IMR-90 (cell line): ENCODE measurements at regions not wholly inside any gene's neighbourhood (a gene's known extent, or its start where the extent isn't known, plus 50 kb on each side); places are given as distances from the start of the nearest gene placed in this dataset.

Experiments
- ATAC-seq: fragments of 200-7000 bp; cut with Tn5 transposase; 2 replicates; pipeline ENCODE4 v1.9.1; 2020; ENCODE audit warnings: low read depth, mild to moderate bottlenecking, moderate library complexity
- BruUV-seq: library from RNA; stranded (reverse); fragments of 400-500 nt; replicated peaks from 2 replicates; lab custom pipeline; 2021; lab: Mats Ljungman, UMichigan
- CTCF ChIA-PET: fragments of 300-600 bp; formaldehyde crosslinking; extraction: SDS; loops from one replicate; lab custom pipeline; 2021; ENCODE audit warnings: antibody characterized with exemption; lab: Yijun Ruan, JAX
- POLR2A ChIA-PET: fragments of 300-600 bp; sonication (Branson Sonifier 250); formaldehyde crosslinking; loops from one replicate; lab custom pipeline; 2022; ENCODE audit warnings: antibody characterized with exemption; ENCODE audit not compliant: unreplicated experiment; lab: Charles Lee
- DNase-seq: peaks from one replicate; pipeline ENCODE4 v3.0.0; 2013
- H2AFZ ChIP-seq: replicated peaks from 2 replicates; pipeline ENCODE3; 2013; ENCODE audit warnings: low read length, mild to moderate bottlenecking; ENCODE audit not compliant: poor library complexity
- H2AK5ac ChIP-seq: 2 replicates; pipeline ENCODE4 v1.6.1; 2013; ENCODE audit warnings: low read depth, low read length, inconsistent platforms
- H2AK9ac ChIP-seq: replicated peaks from 2 replicates; pipeline ENCODE3; 2013; ENCODE audit warnings: mild to moderate bottlenecking, low read depth, low read length, moderate library complexity; ENCODE audit not compliant: poor library complexity
- H2BK120ac ChIP-seq: 2 replicates; pipeline ENCODE4 v1.6.1; 2013; ENCODE audit warnings: low read depth, low read length, inconsistent platforms
- H2BK15ac ChIP-seq: 3 replicates; pipeline ENCODE4 v1.6.1; 2013; ENCODE audit warnings: low read depth, low read length, inconsistent platforms
- H2BK20ac ChIP-seq: 2 replicates; pipeline ENCODE4 v1.6.1; 2013; ENCODE audit warnings: low read depth, mild to moderate bottlenecking, inconsistent platforms, low read length, moderate library complexity
- H2BK5ac ChIP-seq: 2 replicates; pipeline ENCODE4 v1.6.1; 2013; ENCODE audit warnings: mild to moderate bottlenecking, low read depth, low read length, inconsistent platforms; ENCODE audit not compliant: poor library complexity, severe bottlenecking
- H3K14ac ChIP-seq: replicated peaks from 2 replicates; pipeline ENCODE4 v1.6.1; 2013; ENCODE audit warnings: low read depth, low read length, inconsistent platforms
- H3K18ac ChIP-seq: 2 replicates; pipeline ENCODE4 v1.6.1; 2013; ENCODE audit warnings: low read depth, low read length, control low read depth
- H3K23ac ChIP-seq: 2 replicates; pipeline ENCODE4 v1.6.1; 2013; ENCODE audit warnings: low read depth, low read length, inconsistent platforms
- H3K27ac ChIP-seq: 2 replicates; pipeline ENCODE4 v1.5.1; 2013; ENCODE audit warnings: mild to moderate bottlenecking, control low read depth, low read length; ENCODE audit not compliant: insufficient read depth
- H3K27me3 ChIP-seq: 2 replicates; pipeline ENCODE4 v1.6.1; 2013; ENCODE audit warnings: low read length; ENCODE audit not compliant: control insufficient read depth, insufficient read depth
- H3K36me3 ChIP-seq: 2 replicates; pipeline ENCODE4 v1.6.1; 2013; ENCODE audit warnings: low read length, mixed read lengths; ENCODE audit not compliant: control insufficient read depth, insufficient read depth
- H3K4ac ChIP-seq: 2 replicates; pipeline ENCODE4 v1.6.1; 2013; ENCODE audit warnings: low read depth, low read length, inconsistent platforms
- H3K4me1 ChIP-seq: 2 replicates; pipeline ENCODE4 v1.6.1; 2013; ENCODE audit warnings: low read length, mixed read lengths; ENCODE audit not compliant: control insufficient read depth, insufficient read depth
- H3K4me2 ChIP-seq: 2 replicates; pipeline ENCODE4 v1.6.1; 2013; ENCODE audit warnings: low read depth, mild to moderate bottlenecking, control low read depth, low read length, moderate library complexity
- H3K4me3 ChIP-seq: 2 replicates; pipeline ENCODE4 v1.5.1; 2013; ENCODE audit warnings: low read depth, mild to moderate bottlenecking, control low read depth, low read length, moderate library complexity; ENCODE audit not compliant: insufficient read depth
- H3K56ac ChIP-seq: 2 replicates; pipeline ENCODE4 v1.6.1; 2013; ENCODE audit warnings: low read length, inconsistent platforms; ENCODE audit not compliant: insufficient read depth; ENCODE audit errors: extremely low read depth
- H3K79me1 ChIP-seq, 2 experiments: 2 replicates each; pipeline ENCODE4 v1.6.1; 2013; ENCODE audit warnings: low read length in 2 of 2, inconsistent platforms in 1 of 2, low read depth in 1 of 2
- H3K9ac ChIP-seq: 2 replicates; pipeline ENCODE4 v1.6.1; 2013; ENCODE audit warnings: low read depth, low read length, control low read depth
- H3K9me1 ChIP-seq: 2 replicates; pipeline ENCODE4 v1.6.1; 2013; ENCODE audit warnings: low read length, inconsistent platforms; ENCODE audit not compliant: insufficient read depth
- H3K9me3 ChIP-seq: 2 replicates; pipeline ENCODE4 v1.6.1; 2013; ENCODE audit warnings: low read length; ENCODE audit not compliant: control insufficient read depth, insufficient read depth
- H4K20me1 ChIP-seq: 2 replicates; pipeline ENCODE4 v1.6.1; 2013; ENCODE audit warnings: low read length, inconsistent platforms; ENCODE audit not compliant: insufficient read depth
- H4K5ac ChIP-seq: 2 replicates; pipeline ENCODE4 v1.6.1; 2013; ENCODE audit warnings: mild to moderate bottlenecking, low read depth, low read length, control low read depth
- H4K8ac ChIP-seq, 2 experiments: 2 replicates each; pipeline ENCODE4 v1.6.1; 2013; ENCODE audit warnings: low read depth in 2 of 2, low read length in 2 of 2, control low read depth in 1 of 2, inconsistent platforms in 1 of 2
- H4K91ac ChIP-seq: 2 replicates; pipeline ENCODE4 v1.6.1; 2013; ENCODE audit warnings: low read depth, low read length, inconsistent platforms; ENCODE audit not compliant: insufficient read depth
- BHLHE40 ChIP-seq: fragments of 150-350 bp; IDR thresholded peaks from 2 replicates; pipeline ENCODE4 v1.6.1; 2016; ENCODE audit warnings: mild to moderate bottlenecking, low read depth, low read length
- CHD1 ChIP-seq: IDR thresholded peaks from 2 replicates; pipeline ENCODE4 v1.6.1; 2012; ENCODE audit warnings: low read depth, low read length, improper control_type of control experiment
- FOS ChIP-seq: fragments of 150-350 bp; IDR thresholded peaks from 2 replicates; pipeline ENCODE4 v1.6.1; 2016; ENCODE audit warnings: low read depth, low read length
- POLR2A ChIP-seq: IDR thresholded peaks from 2 replicates; pipeline ENCODE4 v1.6.1; 2012; ENCODE audit warnings: mild to moderate bottlenecking, low read depth, low read length
- RCOR1 ChIP-seq: IDR thresholded peaks from 2 replicates; pipeline ENCODE4 v1.6.1; 2012; ENCODE audit warnings: mild to moderate bottlenecking, low read length, improper control_type of control experiment; ENCODE audit not compliant: insufficient replicate concordance
- RFX5 ChIP-seq: IDR thresholded peaks from 2 replicates; pipeline ENCODE4 v1.8.0; 2012; ENCODE audit warnings: low read depth, mild to moderate bottlenecking, low read length, moderate library complexity
- USF2 ChIP-seq: fragments of 150-350 bp; IDR thresholded peaks from 2 replicates; pipeline ENCODE4 v1.6.1; 2017; ENCODE audit warnings: mild to moderate bottlenecking, antibody characterized with exemption, low read length, low read depth
- dilution Hi-C: fragments of 300-500 bp; cut with HindIII; formaldehyde crosslinking; loops from one replicate; pipeline ENCODE4 v1.14.3; 2018; ENCODE audit warnings: low sequenced_read_pairs; ENCODE audit not compliant: unreplicated experiment
- in situ Hi-C: fragments of 300-500 bp; cut with MboI; formaldehyde crosslinking; loops from 3 replicates; pipeline ENCODE4 v1.14.3; 2019; ENCODE audit warnings: low sequenced_read_pairs, inconsistent platforms, mixed read lengths
- intact Hi-C: fragments of 100-400 bp; cut with micrococcal nuclease; formaldehyde crosslinking; loops from 2 replicates; pipeline ENCODE4 v1.10.0; 2022
- TF ChIP-seq, protein P1 (sequence below): fragments of 150-350 bp; IDR thresholded peaks from 2 replicates; pipeline ENCODE4 v1.6.1; 2016; ENCODE audit warnings: low read depth, mild to moderate bottlenecking, low read length, moderate library complexity, borderline replicate concordance

DNA sequence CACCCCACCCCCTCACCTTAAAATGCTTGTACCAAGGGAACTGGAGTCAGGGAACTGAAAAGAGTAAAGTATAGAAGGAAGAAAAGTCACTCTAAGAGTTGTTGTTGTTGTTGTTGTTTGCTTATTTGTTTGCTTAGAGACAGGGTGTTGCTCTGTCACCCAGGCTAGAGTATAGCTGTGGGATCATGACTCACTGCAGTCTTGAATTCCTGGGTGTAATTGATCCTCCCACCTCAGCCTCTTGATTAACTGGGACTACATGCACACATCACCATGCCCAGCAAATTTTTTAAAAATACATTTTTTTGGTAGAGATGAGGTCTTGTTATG is 681.6 kb upstream of the GJE1 start:
- Histone ChIP-seq H3K56ac (peak overlapping the region; percentile 98), H3K14ac (peak overlapping the region; percentile 94), H3K36me3 (no peaks in the 10 kb centered on the region), H2BK20ac (peak overlapping the region; percentile 90), H3K9me3 (no peaks in the 10 kb centered on the region), H2BK5ac (peak overlapping the region; percentile 75), H3K79me1 (no peaks in the 10 kb centered on the region; a peak in 1 of 4 replicates), H3K27me3 (no peaks in the 10 kb centered on the region), H3K27ac (peak overlapping the region; percentile 88), H2BK15ac (peak overlapping the region; percentile 89; the same call in 2 of the 3 replicates), H3K4ac (peak overlapping the region; percentile 96), H4K91ac (peak overlapping the region; percentile 93), H3K4me2 (peak overlapping the region; percentile 56; the same call in 1 of the 2 replicates), H3K4me3 (no peak overlapping the region), H4K20me1 (no peaks in the 10 kb centered on the region), H3K4me1 (peaks cover 10% of the 10 kb centered on the region), H2AK9ac (no peak overlapping the region), H4K8ac (peak overlapping the region; percentile 95 to 96), H2BK120ac (peak overlapping the region; percentile 92), H3K9ac (peak overlapping the region; percentile 46; the same call in 1 of the 2 replicates), H2AFZ (no peak overlapping the region), H3K9me1 (peaks cover 5% of the 10 kb centered on the region), H3K18ac (peak overlapping the region; percentile 97), H3K23ac (peak overlapping the region; percentile 83), H2AK5ac (peak overlapping the region; percentile 94), H4K5ac (peak overlapping the region; percentile 92)
- no peak for TF ChIP-seq RCOR1
- TF ChIP-seq USF2: no peak
- TF ChIP-seq, protein P1, sequence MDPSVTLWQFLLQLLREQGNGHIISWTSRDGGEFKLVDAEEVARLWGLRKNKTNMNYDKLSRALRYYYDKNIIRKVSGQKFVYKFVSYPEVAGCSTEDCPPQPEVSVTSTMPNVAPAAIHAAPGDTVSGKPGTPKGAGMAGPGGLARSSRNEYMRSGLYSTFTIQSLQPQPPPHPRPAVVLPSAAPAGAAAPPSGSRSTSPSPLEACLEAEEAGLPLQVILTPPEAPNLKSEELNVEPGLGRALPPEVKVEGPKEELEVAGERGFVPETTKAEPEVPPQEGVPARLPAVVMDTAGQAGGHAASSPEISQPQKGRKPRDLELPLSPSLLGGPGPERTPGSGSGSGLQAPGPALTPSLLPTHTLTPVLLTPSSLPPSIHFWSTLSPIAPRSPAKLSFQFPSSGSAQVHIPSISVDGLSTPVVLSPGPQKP: no peak
- no peak for TF ChIP-seq RFX5
- no peak for TF ChIP-seq BHLHE40
- TF ChIP-seq CHD1: no peak
- TF ChIP-seq FOS: no peak
- no peak for TF ChIP-seq POLR2A
- ATAC-seq (no peak), DNase-seq (no peak)
- BruUV-seq: no TSS peak
- ChIA-PET POLR2A (no interaction called here), CTCF (no interaction called here)
- intact Hi-C loops (loop anchor here (5.0 kb wide), 1 partner anchor 111 kb away; no protein-coding TSS in a partner anchor), dilution Hi-C loops (no loop called here), in situ Hi-C loops (no loop called here)
